H9 (cell line): ENCODE measurements at regions not wholly inside any gene's neighbourhood (a gene's known extent, or its start where the extent isn't known, plus 50 kb on each side); places are given as distances from the start of the nearest gene placed in this dataset.

Experiments used
- DNase-seq: peaks from one replicate; pipeline ENCODE4 v3.0.0-alpha.2; 2017
- H2AFZ ChIP-seq: one replicate; pipeline ENCODE4 v1.6.1; 2013; ENCODE audit warnings: mild to moderate bottlenecking, low read length, control low read depth, moderate library complexity
- H2AK5ac ChIP-seq: 2 replicates; pipeline ENCODE4 v1.6.1; 2013; ENCODE audit warnings: low read length, control low read depth, mixed read lengths; ENCODE audit not compliant: insufficient read length
- H2BK120ac ChIP-seq: one replicate; pipeline ENCODE4 v1.6.1; 2013; ENCODE audit warnings: low read depth, mild to moderate bottlenecking, low read length, control low read depth, inconsistent platforms; ENCODE audit not compliant: poor library complexity, severe bottlenecking
- H2BK12ac ChIP-seq: 2 replicates; pipeline ENCODE4 v1.6.1; 2013; ENCODE audit warnings: low read length, control low read depth, mixed read lengths, low read depth; ENCODE audit not compliant: insufficient read length
- H2BK15ac ChIP-seq: 2 replicates; pipeline ENCODE4 v1.6.1; 2013; ENCODE audit warnings: low read depth, low read length, control low read depth
- H2BK20ac ChIP-seq: one replicate; pipeline ENCODE4 v1.6.1; 2013; ENCODE audit warnings: low read depth, mild to moderate bottlenecking, low read length, control low read depth, inconsistent platforms; ENCODE audit not compliant: poor library complexity, severe bottlenecking
- H2BK5ac ChIP-seq: 2 replicates; pipeline ENCODE4 v1.6.1; 2013; ENCODE audit warnings: low read length, control low read depth, mixed read lengths; ENCODE audit not compliant: insufficient read length
- H3K14ac ChIP-seq: 2 replicates; pipeline ENCODE4 v1.6.1; 2013; ENCODE audit warnings: low read length, control low read depth; ENCODE audit not compliant: insufficient read depth
- H3K18ac ChIP-seq: 2 replicates; pipeline ENCODE4 v1.6.1; 2013; ENCODE audit warnings: low read depth, mild to moderate bottlenecking, mixed read lengths, low read length, control low read depth; ENCODE audit not compliant: insufficient read length
- H3K23ac ChIP-seq: 2 replicates; pipeline ENCODE4 v1.6.1; 2013; ENCODE audit warnings: low read length, control low read depth, mixed read lengths, low read depth; ENCODE audit not compliant: insufficient read length
- H3K23me2 ChIP-seq: 2 replicates; pipeline ENCODE4 v1.6.1; 2013; ENCODE audit warnings: low read depth, mild to moderate bottlenecking, mixed read lengths, low read length, control low read depth; ENCODE audit not compliant: insufficient read length, poor library complexity, severe bottlenecking
- H3K27ac ChIP-seq: 2 replicates; pipeline ENCODE4 v1.5.1; 2013; ENCODE audit warnings: low read length, control low read depth, mixed read lengths, low read depth; ENCODE audit not compliant: insufficient read length
- H3K27me3 ChIP-seq: 2 replicates; pipeline ENCODE4 v1.6.1; 2013; ENCODE audit warnings: low read length, control low read depth, inconsistent platforms; ENCODE audit not compliant: insufficient read depth
- H3K4ac ChIP-seq: 2 replicates; pipeline ENCODE4 v1.6.1; 2013; ENCODE audit warnings: low read depth, mild to moderate bottlenecking, control low read depth, inconsistent platforms, low read length, moderate library complexity
- H3K4me1 ChIP-seq: 2 replicates; pipeline ENCODE4 v1.6.1; 2013; ENCODE audit warnings: low read length, control low read depth, inconsistent platforms; ENCODE audit not compliant: insufficient read depth
- H3K4me2 ChIP-seq: 2 replicates; pipeline ENCODE4 v1.6.1; 2013; ENCODE audit warnings: low read length, control low read depth, mixed read lengths; ENCODE audit not compliant: insufficient read length, insufficient read depth
- H3K56ac ChIP-seq: 2 replicates; pipeline ENCODE4 v1.6.1; 2013; ENCODE audit warnings: low read depth, mild to moderate bottlenecking, mixed read lengths, low read length, control low read depth; ENCODE audit not compliant: insufficient read length
- H3K79me1 ChIP-seq: 2 replicates; pipeline ENCODE4 v1.6.1; 2013; ENCODE audit warnings: low read depth, mild to moderate bottlenecking, moderate library complexity, low read length, control low read depth, inconsistent platforms; ENCODE audit not compliant: insufficient read depth, poor library complexity, severe bottlenecking
- H3K79me2 ChIP-seq: 2 replicates; pipeline ENCODE4 v1.6.1; 2013; ENCODE audit warnings: low read length, control low read depth, inconsistent platforms; ENCODE audit not compliant: insufficient read depth
- H3K9ac ChIP-seq: 2 replicates; pipeline ENCODE4 v1.6.1; 2013; ENCODE audit warnings: low read length, control low read depth, mixed read lengths; ENCODE audit not compliant: insufficient read length; ENCODE audit errors: extremely low read depth
- H3K9me3 ChIP-seq: one replicate; pipeline ENCODE4 v1.6.1; 2013; ENCODE audit warnings: low read depth, low read length, inconsistent platforms; ENCODE audit not compliant: control insufficient read depth
- H3T11ph ChIP-seq: one replicate; pipeline ENCODE4 v1.6.1; 2013; ENCODE audit warnings: mild to moderate bottlenecking, low read length, control low read depth, inconsistent platforms
- H4K20me1 ChIP-seq: one replicate; pipeline ENCODE4 v1.6.1; 2013; ENCODE audit not compliant: control insufficient read depth, insufficient read length, insufficient read depth
- H4K5ac ChIP-seq: 2 replicates; pipeline ENCODE4 v1.6.1; 2013; ENCODE audit warnings: low read depth, mild to moderate bottlenecking, mixed read lengths, low read length, control low read depth; ENCODE audit not compliant: insufficient read length
- H4K8ac ChIP-seq: replicated peaks from 2 replicates; pipeline ENCODE4 v1.6.1; 2013; ENCODE audit warnings: low read length, control low read depth, mixed read lengths, low read depth; ENCODE audit not compliant: insufficient read length
- H4K91ac ChIP-seq: 2 replicates; pipeline ENCODE4 v1.6.1; 2013; ENCODE audit warnings: low read depth, mild to moderate bottlenecking, moderate library complexity, mixed read lengths, low read length, control low read depth; ENCODE audit not compliant: insufficient read length
- H3K27ac Mint-ChIP-seq, 3 experiments: 2 replicates in 2 of 3; 3 replicates in 1 of 3; pipeline ENCODE4 v1.8.0; 2020 to 2021; ENCODE audit warnings: mixed read lengths in 3 of 3, mild to moderate bottlenecking in 1 of 3, moderate library complexity in 1 of 3
- H3K27me3 Mint-ChIP-seq: 2 replicates; pipeline ENCODE4 v1.8.0; 2021; ENCODE audit warnings: low read depth, mild to moderate bottlenecking, moderate library complexity, mixed read lengths
- H3K36me3 Mint-ChIP-seq, 3 experiments: 2 replicates in 2 of 3; 3 replicates in 1 of 3; pipeline ENCODE4 v1.8.0; 2020 to 2021; ENCODE audit warnings: low read depth in 3 of 3, mixed read lengths in 3 of 3; ENCODE audit not compliant: insufficient read depth in 1 of 3
- H3K4me1 Mint-ChIP-seq, 2 experiments: 2 replicates each; pipeline ENCODE4 v1.8.0; 2020; ENCODE audit warnings: mixed read lengths in 2 of 2
- H3K4me3 Mint-ChIP-seq, 2 experiments: 2 replicates in 1 of 2; 3 replicates in 1 of 2; pipeline ENCODE4 v1.8.0; 2020 to 2021; ENCODE audit warnings: mild to moderate bottlenecking in 2 of 2, mixed read lengths in 2 of 2, moderate library complexity in 1 of 2
- H3K9me3 Mint-ChIP-seq, 2 experiments: 2 replicates in 1 of 2; 3 replicates in 1 of 2; pipeline ENCODE4 v1.8.0; 2020; ENCODE audit warnings: mild to moderate bottlenecking in 2 of 2, mixed read lengths in 2 of 2, moderate library complexity in 1 of 2
- CTCF ChIP-seq: fragments of 200-600 bp; sonication (generic); conservative IDR thresholded peaks from 3 replicates; pipeline ENCODE4 v1.8.0; 2021; ENCODE audit warnings: antibody characterized with exemption, mild to moderate bottlenecking
- WGBS: extraction: QIAGEN DNeasy Blood & Tissue Kit; methylation state at CpG from one replicate; pipeline ENCODE4 v1.1.7; 2013; ENCODE audit warnings: missing lambda C conversion rate, low lambda C conversion rate, mixed read lengths; ENCODE audit not compliant: insufficient read length; ENCODE audit errors: extremely low coverage; 5-methylcytosine and 5-hydroxymethylcytosine counted together

- no peaks in the 10 kb centered on the region for H3K23me2 ChIP-seq
- H3K36me3 Mint-ChIP-seq: peaks cover 0 to 5% (median 3%) of the 10 kb centered on the region in 3 experiments; a peak in 3 of 7 replicates
- no peaks in the 10 kb centered on the region; the same call in none of the 2 replicates for H3K27me3 Mint-ChIP-seq
- H4K8ac ChIP-seq: no peak overlapping the region
- no peaks in the 10 kb centered on the region for H3K79me1 ChIP-seq
- no peak overlapping the region for H3K27ac ChIP-seq
- H3K9me3 ChIP-seq: no peaks in the 10 kb centered on the region
- H3K9ac ChIP-seq: no peak overlapping the region
- peaks cover 50 to 60% of the 10 kb centered on the region in 2 experiments for H3K4me1 Mint-ChIP-seq
- H3K27me3 ChIP-seq: no peaks in the 10 kb centered on the region
- H3T11ph ChIP-seq: no peak overlapping the region
- no peak overlapping the region for H3K14ac ChIP-seq
- H2BK15ac ChIP-seq: no peak overlapping the region
- no peak overlapping the region for H3K4me2 ChIP-seq
- peak overlapping the region; percentile 2 to 93 (median 4); a peak in 5 of 7 replicates for H3K27ac Mint-ChIP-seq
- TF ChIP-seq CTCF: no peak
- no peaks in the 10 kb centered on the region; a peak in 3 of 5 replicates for H3K9me3 Mint-ChIP-seq
- H2BK20ac ChIP-seq: no peak overlapping the region
- DNase-seq: no peak
- H3K79me2 ChIP-seq: no peaks in the 10 kb centered on the region
- no peak overlapping the region for H3K18ac ChIP-seq
- H2AK5ac ChIP-seq: no peak overlapping the region
- H4K91ac ChIP-seq: no peak overlapping the region
- no peaks in the 10 kb centered on the region for H4K20me1 ChIP-seq
- H2BK120ac ChIP-seq: no peak overlapping the region
- no peak overlapping the region for H2BK5ac ChIP-seq
- no peak overlapping the region for H3K4ac ChIP-seq
- H3K23ac ChIP-seq: no peak overlapping the region
- H3K56ac ChIP-seq: no peak overlapping the region
- no peak overlapping the region for H2BK12ac ChIP-seq
- H3K4me3 Mint-ChIP-seq: peak overlapping the region in 1 of 2 experiments; percentile 3; a peak in 1 of 5 replicates
- no peak overlapping the region for H2AFZ ChIP-seq
- no peaks in the 10 kb centered on the region for H3K4me1 ChIP-seq
- no CpG with 5 or more reads among the region's 8 CpGs for WGBS
- no peak overlapping the region for H4K5ac ChIP-seq
Measured at GRCh38 chr2:5494212-5494611, 198.0 kb upstream of the SOX11 start.
